Nephron progenitor cell (in vitro differentiated cells): ENCODE measurements at regions not wholly inside any gene's neighbourhood (a gene's known extent, or its start where the extent isn't known, plus 50 kb on each side); places are given as distances from the start of the nearest gene placed in this dataset.

Source experiments
- DNase-seq: peaks from one replicate; pipeline ENCODE4 v3.0.0; 2021
- H3K27ac Mint-ChIP-seq: 2 replicates; pipeline ENCODE4 v1.8.0; 2021; ENCODE audit warnings: mild to moderate bottlenecking, moderate library complexity, mixed read lengths
- H3K27me3 Mint-ChIP-seq: 2 replicates; pipeline ENCODE4 v1.8.0; 2021; ENCODE audit warnings: mild to moderate bottlenecking, low read depth, mixed read lengths; ENCODE audit not compliant: poor library complexity
- H3K36me3 Mint-ChIP-seq: 2 replicates; pipeline ENCODE4 v1.8.0; 2021; ENCODE audit warnings: low read depth, mixed read lengths
- H3K4me1 Mint-ChIP-seq: 2 replicates; pipeline ENCODE4 v1.8.0; 2021; ENCODE audit warnings: mixed read lengths
- H3K4me3 Mint-ChIP-seq: 2 replicates; pipeline ENCODE4 v1.8.0; 2021; ENCODE audit warnings: mild to moderate bottlenecking, moderate library complexity, mixed read lengths
- H3K9me3 Mint-ChIP-seq: 2 replicates; pipeline ENCODE4 v1.8.0; 2021; ENCODE audit warnings: mild to moderate bottlenecking, moderate library complexity, mixed read lengths
- CTCF ChIP-seq: fragments of 200-600 bp; sonication (generic); IDR thresholded peaks from 2 replicates; pipeline ENCODE4 v1.5.0; 2021; ENCODE audit warnings: antibody characterized with exemption

GRCh38 chr20:22312744-22313346 lies 271.5 kb downstream of the FOXA2 start:
- DNase-seq = peak; percentile 53
- peak; percentile 74 for TF ChIP-seq CTCF
- H3K27me3 Mint-ChIP-seq = peaks cover 26% of the 10 kb centered on the region
- no peak overlapping the region for H3K4me3 Mint-ChIP-seq
- H3K4me1 Mint-ChIP-seq = peaks cover 5% of the 10 kb centered on the region
- no peaks in the 10 kb centered on the region for H3K9me3 Mint-ChIP-seq
- H3K27ac Mint-ChIP-seq = no peak overlapping the region
- H3K36me3 Mint-ChIP-seq = no peaks in the 10 kb centered on the region

GRCh38 chr20:22308934-22309333 lies 275.4 kb downstream of the FOXA2 start:
- H3K27ac Mint-ChIP-seq = no peak overlapping the region
- H3K36me3 Mint-ChIP-seq = no peaks in the 10 kb centered on the region
- H3K4me3 Mint-ChIP-seq = no peak overlapping the region

GRCh38 chr20:22307409-22307808 lies 277.0 kb downstream of the FOXA2 start:
- no peaks in the 10 kb centered on the region for H3K36me3 Mint-ChIP-seq
- peaks cover under 1% of the 10 kb centered on the region for H3K4me1 Mint-ChIP-seq
- DNase-seq = no peak
- H3K27me3 Mint-ChIP-seq = peaks cover 19% of the 10 kb centered on the region
- no peaks in the 10 kb centered on the region for H3K9me3 Mint-ChIP-seq
- no peak overlapping the region for H3K4me3 Mint-ChIP-seq
- TF ChIP-seq CTCF = no peak
- no peak overlapping the region for H3K27ac Mint-ChIP-seq

More at GRCh38 chr20:22308934-22309333, 275.4 kb downstream of the FOXA2 start:
- no peak for TF ChIP-seq CTCF
- Mint-ChIP-seq H3K27me3 (peaks cover 14% of the 10 kb centered on the region), H3K9me3 (no peaks in the 10 kb centered on the region), H3K4me1 (peaks cover 5% of the 10 kb centered on the region)
- DNase-seq = no peak

- H3K4me3 Mint-ChIP-seq = no peak overlapping the region
- no peaks in the 10 kb centered on the region for H3K36me3 Mint-ChIP-seq
- peaks cover 28% of the 10 kb centered on the region for H3K27me3 Mint-ChIP-seq
- no peak for TF ChIP-seq CTCF
- H3K9me3 Mint-ChIP-seq = no peaks in the 10 kb centered on the region
- H3K4me1 Mint-ChIP-seq = no peaks in the 10 kb centered on the region
- no peak for DNase-seq
- no peak overlapping the region for H3K27ac Mint-ChIP-seq
Measured at GRCh38 chr20:22305381-22305780, 279.0 kb downstream of the FOXA2 start.

- no peak overlapping the region for H3K4me3 Mint-ChIP-seq
- H3K9me3 Mint-ChIP-seq = peaks cover 8% of the 10 kb centered on the region
- H3K27me3 Mint-ChIP-seq = peaks cover 28% of the 10 kb centered on the region
- no peak overlapping the region for H3K27ac Mint-ChIP-seq
- H3K4me1 Mint-ChIP-seq = no peaks in the 10 kb centered on the region
- no peak for TF ChIP-seq CTCF
- no peaks in the 10 kb centered on the region for H3K36me3 Mint-ChIP-seq
- no peak for DNase-seq
Measured at GRCh38 chr20:22303523-22303922, 280.8 kb downstream of the FOXA2 start.

GRCh38 chr20:22302039-22302438 lies 282.3 kb downstream of the FOXA2 start:
- H3K9me3 Mint-ChIP-seq = peaks cover 14% of the 10 kb centered on the region
- peaks cover 28% of the 10 kb centered on the region for H3K27me3 Mint-ChIP-seq
- no peak for TF ChIP-seq CTCF
- no peaks in the 10 kb centered on the region for H3K4me1 Mint-ChIP-seq
- H3K36me3 Mint-ChIP-seq = no peaks in the 10 kb centered on the region
- no peak overlapping the region for H3K27ac Mint-ChIP-seq
- DNase-seq = no peak
- no peak overlapping the region for H3K4me3 Mint-ChIP-seq
